ELR (cell line): ENCODE measurements at regions not wholly inside any gene's neighbourhood (a gene's known extent, or its start where the extent isn't known, plus 50 kb on each side); places are given as distances from the start of the nearest gene placed in this dataset.
A peak's percentile ranks its signal among the peaks of the same experiment; 100 is the strongest.

Experiments used
- DNase-seq: peaks from one replicate; pipeline ENCODE4 v3.0.0-alpha.2; 2015; ENCODE audit warnings: low read depth

- DNase-seq: no peak
Observed at GRCh38 chr3:148585671-148586379, 111.9 kb upstream of the AGTR1 start.

DNA sequence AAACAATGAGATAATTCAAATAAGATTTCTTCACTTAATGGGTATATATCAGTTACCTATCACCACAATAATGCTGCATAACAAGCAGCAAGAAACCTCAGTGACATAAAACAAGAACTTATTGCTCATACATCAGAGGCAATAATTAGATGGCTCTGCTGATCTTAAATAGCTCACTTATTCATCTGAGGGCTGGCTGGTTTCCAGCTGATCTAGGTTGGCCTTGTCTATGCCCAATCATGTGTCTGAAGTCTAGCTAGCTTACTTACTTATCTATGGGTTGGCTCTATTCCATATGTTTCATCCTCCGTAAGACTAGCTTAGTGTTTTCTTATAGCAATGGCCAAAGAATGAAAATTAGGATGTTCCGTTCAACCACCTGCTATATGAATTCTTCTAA, 109.4 kb upstream of the AGTR1 start:
- no peak for DNase-seq

- no peak for DNase-seq
Observed at GRCh38 chr3:148591525-148591924, 106.2 kb upstream of the AGTR1 start.

DNA sequence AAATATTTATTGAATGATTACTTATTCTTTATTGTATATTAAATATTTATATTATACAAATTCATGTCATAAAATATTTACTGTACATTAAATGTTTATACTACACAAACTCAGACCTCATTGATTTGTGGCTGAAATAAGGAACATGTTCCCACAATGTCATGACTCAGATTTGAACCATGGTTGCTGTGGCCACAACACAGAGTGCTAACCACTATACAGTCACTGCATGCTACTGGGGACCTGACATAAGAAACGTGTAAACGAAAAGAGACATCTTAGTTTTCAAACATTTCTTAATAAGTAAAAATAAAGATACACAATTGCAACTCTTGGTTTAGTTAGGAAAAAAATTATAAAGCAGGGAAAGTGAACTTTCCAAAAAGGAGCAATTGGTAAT, 99.1 kb upstream of the AGTR1 start:
- DNase-seq: peak; percentile 40

GRCh38 chr3:148599481-148599880, 98.2 kb upstream of the AGTR1 start:
- no peak for DNase-seq

- DNase-seq: no peak
Observed at GRCh38 chr3:148600440-148600839, 97.3 kb upstream of the AGTR1 start.

DNA sequence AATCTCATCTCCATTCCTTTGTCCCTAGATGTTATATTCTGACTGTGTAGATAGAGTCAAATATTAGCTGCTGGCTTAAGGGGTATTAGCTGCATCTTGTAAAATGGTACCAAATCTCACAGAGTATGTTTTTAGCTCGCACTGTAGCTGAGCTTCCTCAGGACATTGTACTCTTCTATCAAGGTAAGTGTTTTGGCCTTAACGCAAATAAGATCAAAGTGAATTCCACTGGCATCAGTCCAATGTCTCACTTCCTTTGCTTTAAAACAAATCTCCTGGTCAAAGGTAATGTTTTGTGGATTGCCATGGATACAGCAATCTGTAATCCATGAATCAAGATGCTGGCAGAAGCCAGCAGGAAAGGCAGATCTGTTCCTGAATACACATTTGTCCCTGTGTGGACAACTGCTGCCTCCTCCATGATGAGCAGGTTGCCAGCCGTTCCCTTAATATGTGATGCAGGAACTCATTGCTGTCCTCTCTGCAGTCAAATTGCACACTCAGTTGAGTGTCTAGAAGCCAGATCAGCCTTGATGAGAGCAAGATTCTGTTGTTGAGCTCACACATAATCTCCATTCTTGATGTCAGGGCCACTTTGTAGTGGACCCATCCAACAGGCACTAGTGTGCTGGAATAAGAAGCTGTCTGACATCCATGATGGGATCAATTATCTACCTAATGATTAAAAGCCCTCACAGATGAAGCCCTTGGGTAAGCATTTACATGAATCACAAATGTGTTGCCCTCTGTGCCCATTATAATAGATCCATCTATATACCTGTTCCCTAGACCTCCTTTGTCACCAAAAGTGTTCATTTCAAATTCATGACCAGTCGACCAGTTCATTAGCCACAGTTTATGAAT, 96.6 kb upstream of the AGTR1 start:
- peak; percentile 15 for DNase-seq

DNA sequence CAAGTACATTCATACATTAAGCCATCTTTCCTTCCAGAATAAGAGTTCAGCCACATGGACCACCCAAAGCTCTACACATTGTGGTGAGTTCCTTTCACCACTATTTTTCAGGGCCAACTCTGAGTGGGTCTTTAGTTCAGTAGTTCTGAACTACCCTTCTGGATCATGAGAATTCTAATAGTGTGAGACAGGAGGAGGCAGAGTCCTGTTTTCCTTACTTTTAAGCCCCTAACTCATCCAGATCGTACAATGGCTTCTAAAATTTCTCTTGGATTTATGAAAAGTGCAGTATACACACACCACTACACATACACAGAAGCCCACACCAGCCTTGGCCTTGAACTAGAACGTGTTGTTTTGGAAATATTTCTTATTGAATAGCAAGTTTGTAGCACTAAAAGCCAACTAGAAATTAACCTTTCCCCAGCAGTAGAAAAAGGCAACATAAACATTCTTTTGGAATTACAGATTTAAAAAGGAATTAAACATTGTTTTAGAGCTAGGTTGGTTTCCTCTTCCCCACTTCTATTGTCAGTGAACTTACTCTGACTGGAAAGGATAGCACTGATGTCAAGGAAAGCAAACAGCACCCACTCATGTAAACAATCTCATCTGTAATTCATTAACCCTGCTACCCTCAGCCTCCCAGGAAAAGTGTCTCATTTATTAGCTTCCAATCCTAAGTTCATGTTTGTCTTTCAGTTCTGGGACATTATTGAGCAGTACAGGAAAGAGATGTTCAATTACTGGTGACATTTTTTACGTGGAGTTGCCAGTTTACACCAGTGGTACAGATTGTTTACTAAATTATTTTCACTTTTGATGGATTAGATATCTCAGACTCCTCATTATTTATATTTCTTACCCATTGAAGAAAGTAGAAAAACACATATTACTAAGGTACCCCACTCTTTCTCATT, 95.7 kb upstream of the AGTR1 start:
- peak; percentile 2 for DNase-seq

GRCh38 chr3:148604270-148605085, 93.2 kb upstream of the AGTR1 start:
- peak; percentile 77 for DNase-seq

DNA sequence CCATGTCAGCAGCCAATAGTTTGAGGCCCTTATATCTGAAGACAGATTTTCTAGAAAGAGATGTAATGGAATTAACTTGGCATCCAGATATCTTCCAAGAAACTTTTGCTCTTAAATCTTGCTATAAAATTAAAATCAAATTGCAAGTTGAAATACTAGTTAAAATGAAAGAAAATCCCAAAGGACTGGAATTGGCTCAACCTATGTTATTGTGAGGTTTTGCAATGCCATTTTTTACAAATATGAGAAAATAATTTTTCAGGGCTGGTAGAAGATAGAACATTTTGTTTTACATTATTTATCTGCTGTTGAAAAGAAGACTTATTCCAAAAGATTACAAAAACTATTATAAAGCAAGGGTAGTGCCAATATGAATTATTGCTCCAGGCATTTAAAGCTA, 92.2 kb upstream of the AGTR1 start:
- no peak for DNase-seq

DNA sequence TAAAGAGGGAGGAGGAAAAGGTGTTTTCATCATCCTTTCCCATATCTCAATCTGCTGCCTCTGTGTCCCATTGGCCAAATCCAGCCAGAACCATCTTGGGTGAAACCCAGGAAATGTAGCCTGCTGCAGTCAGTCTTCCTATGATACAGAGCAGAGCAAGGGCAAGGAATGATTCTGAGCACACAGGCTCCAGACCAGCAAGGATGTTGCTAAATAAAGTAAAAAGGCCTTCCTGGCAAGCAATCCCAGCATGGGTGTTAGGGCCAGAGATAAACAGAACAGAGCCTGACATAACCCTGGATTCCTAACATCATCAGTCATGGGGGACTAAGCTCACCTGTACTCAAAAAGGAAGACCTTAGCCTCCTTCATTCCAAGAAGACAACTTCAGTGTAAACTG, 90.7 kb upstream of the AGTR1 start:
- DNase-seq: no peak

DNA sequence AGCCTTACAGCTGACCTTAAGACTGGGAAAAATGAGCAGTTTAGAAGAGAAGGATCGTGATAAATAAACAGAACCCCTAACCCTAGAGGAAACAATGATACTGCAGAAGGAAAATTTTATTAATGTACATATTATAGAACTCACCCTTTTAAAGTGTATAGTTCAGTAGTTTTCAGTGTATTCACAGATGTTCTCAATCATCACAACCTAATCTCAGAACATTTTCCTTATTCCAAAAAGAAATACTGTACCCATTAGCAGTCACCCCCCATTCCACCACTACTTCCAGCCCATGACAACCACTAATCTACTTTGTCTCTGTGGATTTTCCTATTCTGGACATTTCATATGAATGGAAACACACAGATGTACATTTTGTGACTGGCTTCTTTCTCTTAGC, 90.2 kb upstream of the AGTR1 start:
- DNase-seq: no peak

GRCh38 chr3:148612278-148612677, 85.4 kb upstream of the AGTR1 start:
- no peak for DNase-seq

GRCh38 chr3:148615382-148615781, 82.3 kb upstream of the AGTR1 start:
- DNase-seq: no peak

DNA sequence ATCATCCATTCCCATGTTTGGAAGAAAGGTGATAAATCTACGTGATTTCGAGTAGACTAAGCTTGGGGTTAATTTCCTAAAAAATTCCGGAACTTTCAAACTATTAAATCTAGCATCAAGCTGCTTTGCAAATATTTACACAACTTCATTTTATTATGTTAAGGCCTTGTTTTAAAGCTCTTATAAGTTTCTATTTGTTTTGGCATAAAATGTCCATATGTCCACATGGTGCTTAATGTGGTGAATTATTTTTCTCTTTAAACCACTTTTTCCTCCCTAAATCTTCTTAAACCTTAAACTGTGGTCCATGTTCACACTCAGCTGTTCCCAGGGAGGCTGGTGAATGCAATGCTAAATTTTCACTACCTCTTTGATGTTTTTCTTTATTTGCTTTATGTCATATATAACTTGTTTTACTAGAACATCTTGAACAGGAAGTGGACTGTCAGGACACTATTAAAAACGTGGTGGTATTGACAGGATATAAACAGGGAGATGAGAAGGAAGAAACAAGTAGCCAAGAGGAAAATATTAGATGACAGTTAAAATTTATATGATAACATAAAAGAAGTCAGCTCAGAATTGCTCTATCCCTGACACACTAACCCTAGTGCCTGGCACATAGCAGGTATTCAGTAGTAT, 72.5 kb upstream of the AGTR1 start:
- no peak for DNase-seq

- no peak for DNase-seq
Observed at GRCh38 chr3:148625991-148626390, 71.7 kb upstream of the AGTR1 start.

DNA sequence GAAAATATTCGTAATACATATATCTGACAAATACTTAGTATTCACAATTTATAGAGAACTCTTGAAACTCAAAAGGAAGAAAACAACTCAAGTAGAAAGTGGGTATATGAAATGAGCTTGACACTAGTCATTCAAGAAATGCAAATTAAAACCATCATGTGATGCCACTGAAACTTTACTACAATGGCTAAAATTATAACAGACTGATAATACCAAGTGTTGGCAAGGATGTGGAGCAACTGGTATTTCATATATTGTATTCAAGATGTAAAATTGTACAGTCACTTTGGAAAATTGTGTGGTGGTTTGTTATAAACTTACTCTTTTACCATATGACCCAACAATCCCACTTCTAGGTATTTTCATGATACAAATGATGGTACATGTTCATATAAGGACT, 68.7 kb upstream of the AGTR1 start:
- DNase-seq: no peak

DNA sequence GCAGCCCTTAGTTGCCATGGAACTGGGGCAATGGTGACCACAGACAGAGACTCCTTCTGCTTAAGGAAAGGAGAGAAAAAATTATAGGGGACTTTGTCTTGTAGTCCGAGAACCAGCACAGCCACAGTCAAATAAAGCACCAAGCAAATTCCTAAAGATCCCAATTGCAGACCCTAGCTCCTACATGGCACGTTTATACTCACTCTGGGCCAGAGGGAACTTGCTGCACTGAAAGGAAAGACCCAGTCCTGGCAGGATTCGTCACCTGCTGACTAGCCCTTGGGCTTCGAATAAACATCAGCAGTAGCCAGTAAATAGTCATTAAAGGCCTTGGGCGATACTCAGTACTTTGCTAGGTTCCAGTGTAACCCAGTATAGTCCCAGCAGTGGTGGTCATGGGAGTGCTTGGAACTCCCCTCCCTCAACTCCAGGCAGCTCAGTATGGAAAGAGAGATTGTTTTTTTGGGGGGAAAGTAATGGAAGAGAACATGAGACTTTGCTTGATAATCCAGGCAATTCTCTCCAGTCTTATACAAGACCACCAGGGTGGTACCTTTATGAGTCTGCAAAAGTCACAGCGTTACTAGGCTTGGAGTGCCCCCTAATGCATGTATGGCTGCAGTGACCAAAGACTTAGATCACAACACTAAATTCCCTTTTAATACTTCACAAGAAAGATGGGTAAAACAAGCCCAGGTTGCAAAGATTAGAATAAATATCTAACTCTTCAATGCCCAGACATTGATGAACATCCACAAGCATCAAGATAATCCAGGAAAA, 66.4 kb upstream of the AGTR1 start:
- DNase-seq: peak; percentile 27

- no peak for DNase-seq
Observed at GRCh38 chr3:148641722-148642121, 56.0 kb upstream of the AGTR1 start.

DNA sequence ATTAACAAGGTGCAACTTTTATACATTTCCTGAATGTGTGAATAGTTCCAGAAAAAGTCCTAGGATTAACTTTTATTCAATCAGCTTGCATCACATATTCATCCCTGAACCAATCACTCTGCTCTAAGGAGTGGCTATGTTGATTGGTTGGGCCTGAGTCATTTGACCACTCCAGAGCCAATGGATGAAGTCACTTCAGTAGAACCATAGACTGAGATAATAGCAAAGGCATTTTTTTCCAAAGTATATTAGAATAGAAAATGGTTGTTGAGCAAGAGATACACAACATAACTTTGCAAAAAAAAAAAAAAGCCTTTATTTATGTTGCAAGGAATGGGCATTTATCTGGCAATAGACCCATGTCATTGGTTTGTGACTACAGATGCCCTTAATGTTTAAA, 55.5 kb upstream of the AGTR1 start:
- DNase-seq: peak; percentile 18
